Activated naive CD8-positive, alpha-beta T cell treated with anti-CD3 and anti-CD28 coated beads for 36 hours (primary cell): ENCODE measurements at regions not wholly inside any gene's neighbourhood (a gene's known extent, or its start where the extent isn't known, plus 50 kb on each side); places are given as distances from the start of the nearest gene placed in this dataset.
"Not testable (repeated sequence)": the region's sequence is repeated elsewhere in the genome, so short reads cannot be mapped to it uniquely, and the experiment has no call there.

Source experiments
- DNase-seq: peaks from one replicate; pipeline ENCODE4 v3.0.0; 2021
- H3K27ac Mint-ChIP-seq: one replicate; pipeline ENCODE4 v1.8.0; 2022; ENCODE audit warnings: mild to moderate bottlenecking, moderate library complexity, mixed read lengths
- H3K27me3 Mint-ChIP-seq: one replicate; pipeline ENCODE4 v1.8.0; 2022; ENCODE audit warnings: mild to moderate bottlenecking, mixed read lengths
- H3K36me3 Mint-ChIP-seq: one replicate; pipeline ENCODE4 v1.8.0; 2021; ENCODE audit warnings: mild to moderate bottlenecking, mixed read lengths
- H3K4me1 Mint-ChIP-seq: one replicate; pipeline ENCODE4 v1.8.0; 2021; ENCODE audit warnings: mixed read lengths
- H3K4me3 Mint-ChIP-seq: one replicate; pipeline ENCODE4 v1.8.0; 2022; ENCODE audit warnings: mild to moderate bottlenecking, moderate library complexity, mixed read lengths
- H3K9me3 Mint-ChIP-seq: one replicate; pipeline ENCODE4 v1.8.0; 2022; ENCODE audit warnings: mixed read lengths

DNA sequence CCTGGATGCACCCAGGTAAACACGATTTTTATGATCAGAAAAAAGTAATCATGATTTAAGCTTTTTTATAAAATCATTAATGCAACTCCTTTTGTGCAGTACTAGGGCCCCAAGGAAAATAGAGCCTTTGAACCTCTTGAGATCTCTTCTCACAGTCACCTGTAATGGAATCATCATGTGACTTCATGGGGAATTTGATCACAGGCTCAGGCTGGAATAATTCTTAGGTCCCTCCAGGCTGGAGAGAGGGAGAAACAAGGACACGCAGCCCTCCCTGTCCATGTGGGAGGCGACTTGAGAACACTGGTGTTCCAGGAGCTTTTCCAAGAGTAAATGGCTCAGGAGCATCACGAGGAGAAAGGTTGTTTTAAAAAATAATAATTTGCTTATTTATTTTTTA is 156.1 kb downstream of the NUFIP1 start:
- Mint-ChIP-seq H3K27ac (no peak overlapping the region), H3K4me3 (no peak overlapping the region), H3K36me3 (no peaks in the 10 kb centered on the region), H3K9me3 (no peaks in the 10 kb centered on the region), H3K27me3 (peaks cover 3% of the 10 kb centered on the region), H3K4me1 (no peaks in the 10 kb centered on the region)
- no peak for DNase-seq

DNA sequence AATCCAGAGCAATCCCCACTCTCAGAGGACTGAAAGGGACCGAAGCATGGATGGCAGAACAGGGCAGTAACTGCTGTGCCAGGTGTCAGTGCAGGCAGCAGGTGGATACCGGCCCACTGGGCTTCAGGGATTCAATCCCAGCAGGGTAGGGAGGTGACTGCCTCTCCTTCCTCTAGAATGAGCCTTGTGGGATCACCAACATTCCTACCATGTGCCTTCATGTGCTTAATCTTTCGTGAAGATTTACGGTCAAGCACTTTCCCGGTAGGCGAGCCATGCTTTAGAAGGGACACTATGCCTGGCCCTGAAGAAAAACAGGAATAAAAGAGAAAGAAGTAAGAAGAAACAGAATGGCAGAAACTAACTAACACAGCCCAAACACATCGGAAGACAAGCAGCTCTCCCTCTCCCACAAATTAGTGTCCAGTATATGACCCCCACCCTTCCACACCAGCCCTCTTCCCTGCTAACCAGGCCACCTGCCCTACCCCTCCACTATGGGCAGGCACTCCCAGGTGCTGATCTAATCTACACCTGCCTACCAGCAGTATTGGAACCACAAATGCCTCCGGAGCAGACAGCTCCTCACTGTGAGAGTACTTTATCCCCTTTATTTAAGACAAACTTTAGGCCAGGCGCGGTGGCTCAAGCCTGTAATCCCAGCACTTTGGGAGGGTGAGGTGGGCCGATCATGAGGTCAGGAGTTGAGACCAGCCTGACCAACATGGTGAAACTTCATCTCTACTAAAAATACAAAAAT is 162.5 kb downstream of the NUFIP1 start:
- no peaks in the 10 kb centered on the region for H3K27me3 Mint-ChIP-seq

DNA sequence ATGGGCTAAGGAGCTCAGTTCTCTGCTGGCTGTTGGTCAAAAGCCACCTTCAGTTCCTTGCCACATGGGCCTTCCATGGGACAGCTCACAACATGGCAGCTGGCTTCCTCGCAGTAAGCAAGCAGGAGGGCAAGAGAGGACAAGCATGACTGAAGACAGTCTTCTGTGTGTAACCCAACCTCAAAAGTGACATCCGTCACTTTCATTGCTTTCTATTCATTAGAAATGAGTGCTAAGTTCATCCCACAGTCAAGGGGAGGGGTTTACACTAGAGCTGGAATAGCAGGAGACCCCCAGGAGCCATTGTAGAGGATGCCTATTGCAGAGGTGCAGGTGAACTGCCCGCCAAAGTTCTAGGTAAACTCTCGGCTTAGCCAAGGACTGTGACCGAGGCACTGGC is 163.3 kb downstream of the NUFIP1 start:
- DNase-seq, result no peak
- H3K27ac Mint-ChIP-seq, result no peak overlapping the region
- H3K4me3 Mint-ChIP-seq, result no peak overlapping the region
- no peaks in the 10 kb centered on the region for H3K9me3 Mint-ChIP-seq
- no peaks in the 10 kb centered on the region for H3K27me3 Mint-ChIP-seq
- H3K4me1 Mint-ChIP-seq, result no peaks in the 10 kb centered on the region
- no peaks in the 10 kb centered on the region for H3K36me3 Mint-ChIP-seq

More for the DNA sequence above, 162.5 kb downstream of the NUFIP1 start:
- H3K9me3 Mint-ChIP-seq, result no peaks in the 10 kb centered on the region
- no peak overlapping the region for H3K4me3 Mint-ChIP-seq
- no peak for DNase-seq
- no peaks in the 10 kb centered on the region for H3K4me1 Mint-ChIP-seq
- H3K36me3 Mint-ChIP-seq, result no peaks in the 10 kb centered on the region
- H3K27ac Mint-ChIP-seq, result no peak overlapping the region

DNA sequence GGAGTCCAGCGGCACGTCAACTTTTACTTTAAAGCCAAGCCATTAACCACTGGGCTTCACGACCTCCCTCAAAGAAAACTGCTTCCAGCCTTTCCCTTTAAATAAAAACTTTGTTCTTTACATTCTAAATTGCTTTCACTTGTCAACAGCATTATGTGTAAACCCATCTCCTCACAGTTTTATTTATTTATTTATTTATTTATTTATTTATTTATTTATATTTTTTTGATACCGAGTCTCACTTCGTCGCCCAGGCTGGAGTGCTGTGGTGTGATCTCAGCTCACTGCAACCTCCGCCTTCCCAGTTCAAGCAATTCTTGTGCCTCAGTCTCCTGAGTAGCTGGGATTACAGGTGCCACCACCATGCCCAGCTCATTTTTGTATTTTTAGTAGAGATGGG is 165.7 kb downstream of the NUFIP1 start:
- H3K27me3 Mint-ChIP-seq, H3K36me3 Mint-ChIP-seq, H3K27ac Mint-ChIP-seq, H3K4me3 Mint-ChIP-seq, DNase-seq, H3K9me3 Mint-ChIP-seq: not testable (repeated sequence)
- H3K4me1 Mint-ChIP-seq, result peaks cover 13% of the 10 kb centered on the region

DNA sequence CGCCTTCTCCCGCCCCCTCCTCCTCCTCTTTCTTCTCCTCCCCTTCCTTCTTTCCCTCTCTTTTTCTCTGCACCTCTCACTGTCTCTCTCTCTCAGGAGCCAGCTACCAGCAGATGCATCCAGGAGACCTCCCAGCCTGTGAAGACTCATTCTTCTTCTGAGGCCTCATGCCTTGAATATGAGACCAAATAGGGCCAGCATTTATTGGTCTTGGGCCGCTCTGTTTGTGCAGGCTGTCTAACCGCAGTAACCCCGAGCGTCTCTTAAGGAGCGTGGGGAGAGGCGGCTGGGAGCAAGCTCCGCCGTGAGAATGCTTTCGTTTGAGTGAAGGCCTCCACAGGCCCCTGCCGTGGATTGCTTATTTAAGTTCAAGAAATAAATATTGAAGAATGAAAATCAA is 167.0 kb downstream of the NUFIP1 start:
- H3K4me1 Mint-ChIP-seq, result peaks cover 15% of the 10 kb centered on the region
- DNase-seq, result no peak
- H3K27me3 Mint-ChIP-seq, result peaks cover 9% of the 10 kb centered on the region
- H3K9me3 Mint-ChIP-seq, result no peaks in the 10 kb centered on the region
- no peak overlapping the region for H3K27ac Mint-ChIP-seq
- no peak overlapping the region for H3K4me3 Mint-ChIP-seq
- no peaks in the 10 kb centered on the region for H3K36me3 Mint-ChIP-seq

DNA sequence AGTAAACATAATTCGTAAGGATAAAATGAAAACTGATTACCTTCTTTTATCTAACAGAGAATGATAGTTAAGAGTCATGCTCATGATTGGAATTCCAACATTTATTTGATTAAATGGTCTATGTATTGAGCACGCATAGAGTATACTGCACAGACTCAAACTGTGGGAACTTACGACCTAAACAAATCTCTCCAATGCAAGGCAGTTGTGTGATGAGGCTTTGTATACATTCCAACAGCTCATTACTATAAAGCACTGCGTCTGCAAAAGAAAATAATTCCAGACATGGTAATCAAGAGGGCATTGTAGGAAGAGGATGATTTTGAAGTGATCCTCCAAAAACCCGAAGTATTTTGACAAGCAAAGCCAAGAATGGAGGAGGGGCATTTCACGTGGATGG is 169.5 kb downstream of the NUFIP1 start:
- Mint-ChIP-seq H3K4me1 (peaks cover 23% of the 10 kb centered on the region), H3K36me3 (no peaks in the 10 kb centered on the region), H3K27ac (no peak overlapping the region), H3K9me3 (no peaks in the 10 kb centered on the region), H3K4me3 (no peak overlapping the region), H3K27me3 (peaks cover 14% of the 10 kb centered on the region)
- no peak for DNase-seq

DNA sequence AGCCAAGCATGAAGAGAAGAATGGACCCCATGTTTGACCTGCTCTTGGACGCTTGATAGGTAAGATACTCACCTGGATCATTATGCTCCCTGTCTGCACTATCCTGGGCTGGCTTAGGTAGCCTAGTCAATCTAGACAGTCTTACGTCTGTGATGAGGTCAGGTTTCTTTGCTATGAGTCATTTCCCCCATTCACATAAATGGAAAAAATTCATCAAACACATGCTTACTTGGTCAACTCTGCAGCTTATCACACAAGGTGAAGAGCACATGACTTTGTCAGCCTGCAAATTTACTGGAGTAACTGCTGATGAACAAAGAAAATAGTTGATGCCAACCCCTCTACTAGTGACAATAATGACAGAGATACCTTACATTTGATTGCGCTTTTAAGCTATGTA is 170.0 kb downstream of the NUFIP1 start:
- no peak overlapping the region for H3K4me3 Mint-ChIP-seq

DNA sequence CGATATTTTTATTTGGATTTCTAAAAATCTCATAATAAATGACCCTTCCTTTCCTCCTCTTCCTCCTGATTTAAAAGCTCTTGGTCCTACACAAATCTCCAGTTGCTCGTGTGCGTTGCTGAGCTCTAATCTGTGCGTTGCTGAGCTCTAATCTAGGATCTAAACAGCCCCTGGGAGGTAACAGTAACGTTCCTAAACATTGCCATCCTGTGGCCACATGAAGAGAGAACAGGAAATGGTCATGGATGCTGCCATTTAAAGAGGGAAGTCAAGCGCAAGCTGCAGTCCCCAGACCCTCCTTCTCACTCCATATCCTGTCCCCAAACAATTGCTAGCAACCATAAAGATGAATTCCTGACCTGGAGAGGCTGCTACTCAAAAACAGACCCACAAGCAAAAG is 170.8 kb downstream of the NUFIP1 start:
- Mint-ChIP-seq H3K9me3 (no peaks in the 10 kb centered on the region), H3K36me3 (no peaks in the 10 kb centered on the region), H3K27ac (no peak overlapping the region), H3K4me1 (peaks cover 23% of the 10 kb centered on the region), H3K4me3 (no peak overlapping the region), H3K27me3 (peaks cover 21% of the 10 kb centered on the region)
- DNase-seq, result no peak

More for the DNA sequence above, 170.0 kb downstream of the NUFIP1 start:
- Mint-ChIP-seq H3K27ac (no peak overlapping the region), H3K9me3 (no peaks in the 10 kb centered on the region), H3K27me3 (peaks cover 15% of the 10 kb centered on the region), H3K4me1 (peaks cover 23% of the 10 kb centered on the region), H3K36me3 (no peaks in the 10 kb centered on the region)
- peak; percentile 8 for DNase-seq

DNA sequence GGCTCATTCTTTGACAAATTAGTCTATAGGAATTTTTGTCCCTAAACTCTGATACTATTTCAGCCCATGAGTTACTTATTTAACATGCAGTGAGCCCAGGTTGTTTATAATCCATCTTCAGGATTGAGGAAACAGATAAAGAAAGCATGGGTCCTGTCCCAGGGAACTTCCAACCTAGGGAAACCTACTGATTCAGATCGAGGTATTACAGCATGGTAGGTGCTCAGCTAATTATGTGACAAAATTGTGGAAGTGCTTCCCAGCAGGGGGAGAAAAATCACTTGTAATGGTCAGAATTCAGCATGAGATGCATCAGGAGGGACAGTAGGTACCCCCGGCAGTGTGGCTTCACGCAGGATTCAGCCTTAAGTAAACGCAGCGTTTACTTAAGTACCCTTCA is 171.3 kb downstream of the NUFIP1 start:
- Mint-ChIP-seq H3K27me3 (peaks cover 22% of the 10 kb centered on the region), H3K4me3 (no peak overlapping the region), H3K27ac (no peak overlapping the region), H3K9me3 (no peaks in the 10 kb centered on the region), H3K36me3 (no peaks in the 10 kb centered on the region), H3K4me1 (peaks cover 23% of the 10 kb centered on the region)
- DNase-seq, result no peak

DNA sequence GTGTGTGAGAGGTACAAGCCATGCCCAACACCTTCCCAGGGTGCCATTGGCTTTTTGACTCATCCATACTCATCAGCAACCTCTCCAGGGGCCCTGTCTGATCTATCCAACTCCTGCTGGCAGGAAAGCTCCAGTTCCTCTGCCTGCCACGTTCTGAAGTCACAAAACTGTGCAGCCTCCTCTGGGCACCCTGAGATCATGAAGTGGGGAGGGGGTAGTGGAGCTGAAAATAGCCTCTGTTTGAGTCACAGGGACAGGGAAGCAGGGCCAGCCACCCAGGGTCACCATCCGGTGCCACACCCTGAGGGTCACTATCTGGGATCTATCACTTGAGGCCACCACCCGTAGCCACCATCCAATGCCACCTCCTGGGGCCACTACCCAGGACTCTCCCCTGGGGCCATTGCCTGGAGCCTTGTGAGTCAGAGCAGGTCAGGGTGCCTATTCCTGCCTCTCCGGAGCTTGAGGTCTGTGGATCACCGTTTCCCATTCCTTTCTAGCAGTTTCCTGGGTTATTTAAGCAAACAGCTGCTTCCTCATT is 172.1 kb downstream of the NUFIP1 start:
- no peak overlapping the region for H3K27ac Mint-ChIP-seq
- no peaks in the 10 kb centered on the region for H3K9me3 Mint-ChIP-seq
- peaks cover 23% of the 10 kb centered on the region for H3K4me1 Mint-ChIP-seq
- H3K36me3 Mint-ChIP-seq, result no peaks in the 10 kb centered on the region
- DNase-seq, result no peak
- no peak overlapping the region for H3K4me3 Mint-ChIP-seq
- peaks cover 25% of the 10 kb centered on the region for H3K27me3 Mint-ChIP-seq

DNA sequence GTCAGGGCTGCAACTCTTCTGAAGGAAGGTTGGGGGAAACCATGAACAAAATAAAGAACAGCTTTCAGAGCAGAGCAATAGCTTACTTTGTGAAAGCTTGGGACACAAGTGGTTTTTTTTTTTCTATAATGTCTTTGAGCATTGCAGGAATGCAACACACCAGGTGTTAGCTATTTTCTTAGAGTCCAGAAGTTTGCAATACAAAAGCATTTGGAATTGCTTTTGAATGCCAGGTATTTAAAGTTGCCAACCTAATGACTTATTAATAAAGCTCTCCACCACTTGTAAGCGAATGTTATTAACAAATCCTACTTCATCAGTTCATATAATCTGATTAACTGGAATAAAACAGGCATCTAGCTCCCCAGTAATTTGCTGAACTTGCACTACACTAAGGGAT is 172.6 kb downstream of the NUFIP1 start:
- no peaks in the 10 kb centered on the region for H3K9me3 Mint-ChIP-seq
- no peaks in the 10 kb centered on the region for H3K36me3 Mint-ChIP-seq
- H3K27me3 Mint-ChIP-seq, result peaks cover 30% of the 10 kb centered on the region
- H3K4me1 Mint-ChIP-seq, result peaks cover 23% of the 10 kb centered on the region
- H3K27ac Mint-ChIP-seq, result no peak overlapping the region
- DNase-seq, result no peak
- H3K4me3 Mint-ChIP-seq, result no peak overlapping the region

DNA sequence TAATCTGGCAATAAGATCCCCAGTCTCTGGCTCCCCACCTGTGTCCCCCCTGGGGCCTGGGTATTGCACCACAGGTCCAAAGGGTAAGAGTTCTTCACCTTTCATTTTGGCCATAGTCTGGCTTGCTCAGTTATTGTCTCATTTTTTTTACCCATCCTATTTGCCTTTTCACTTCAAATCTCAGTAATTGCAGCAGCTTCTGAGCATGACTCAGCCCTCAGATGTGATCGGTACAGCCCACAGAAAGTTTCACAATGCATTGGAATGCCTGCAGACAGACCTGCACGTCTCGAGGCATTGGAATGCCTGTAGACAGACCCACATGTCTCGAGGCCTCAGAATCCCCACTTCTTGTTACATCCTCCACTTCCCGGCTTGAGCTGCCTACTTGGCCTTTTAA is 173.6 kb downstream of the NUFIP1 start:
- Mint-ChIP-seq H3K4me3 (no peak overlapping the region), H3K9me3 (no peaks in the 10 kb centered on the region), H3K27me3 (peaks cover 30% of the 10 kb centered on the region), H3K36me3 (no peaks in the 10 kb centered on the region), H3K4me1 (peaks cover 23% of the 10 kb centered on the region), H3K27ac (no peak overlapping the region)
- peak; percentile 27 for DNase-seq

DNA sequence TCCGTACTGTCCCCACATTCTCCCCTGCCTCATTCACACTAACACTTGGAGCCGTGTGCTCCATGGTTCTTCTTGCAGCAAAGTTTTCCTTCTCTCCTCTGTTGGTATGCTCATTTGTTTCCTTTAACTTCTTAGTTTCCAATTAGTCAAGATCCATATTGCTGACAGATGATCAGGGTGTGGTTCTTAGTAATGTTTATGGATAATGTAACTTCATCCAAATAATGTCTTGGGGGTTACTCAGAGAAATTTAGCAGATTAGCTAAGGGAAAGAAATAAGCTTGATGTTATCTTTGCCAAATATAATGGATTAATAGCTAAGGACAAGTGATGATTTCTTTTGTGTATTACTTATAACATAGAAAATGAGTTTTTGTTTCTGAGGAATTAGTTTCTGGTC is 174.4 kb downstream of the NUFIP1 start:
- Mint-ChIP-seq H3K27me3 (peaks cover 29% of the 10 kb centered on the region), H3K4me1 (peaks cover 23% of the 10 kb centered on the region), H3K9me3 (no peaks in the 10 kb centered on the region), H3K4me3 (no peak overlapping the region), H3K36me3 (no peaks in the 10 kb centered on the region), H3K27ac (no peak overlapping the region)
- DNase-seq, result no peak

DNA sequence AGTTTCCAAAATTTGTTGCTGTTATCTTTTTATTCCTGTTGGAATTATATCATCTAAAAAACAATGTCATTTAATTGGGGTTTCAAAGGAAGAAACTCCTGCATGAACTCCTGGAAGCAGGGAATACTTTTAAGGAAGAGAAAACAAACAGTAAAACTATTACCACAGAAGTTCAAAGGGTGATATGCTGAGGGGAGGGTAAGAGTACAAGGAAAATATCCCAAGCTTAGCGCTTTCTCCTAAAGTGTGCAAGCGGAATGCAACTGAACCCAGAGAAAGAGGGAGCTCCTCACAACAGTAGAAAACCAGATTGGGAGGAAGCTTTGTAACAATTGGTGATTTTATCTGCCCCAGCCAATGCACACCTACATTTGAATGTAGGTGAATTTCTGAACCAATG is 175.1 kb downstream of the NUFIP1 start:
- Mint-ChIP-seq H3K36me3 (no peaks in the 10 kb centered on the region), H3K4me1 (peaks cover 17% of the 10 kb centered on the region), H3K4me3 (no peak overlapping the region), H3K9me3 (no peaks in the 10 kb centered on the region), H3K27me3 (peaks cover 28% of the 10 kb centered on the region), H3K27ac (no peak overlapping the region)
- DNase-seq, result no peak

DNA sequence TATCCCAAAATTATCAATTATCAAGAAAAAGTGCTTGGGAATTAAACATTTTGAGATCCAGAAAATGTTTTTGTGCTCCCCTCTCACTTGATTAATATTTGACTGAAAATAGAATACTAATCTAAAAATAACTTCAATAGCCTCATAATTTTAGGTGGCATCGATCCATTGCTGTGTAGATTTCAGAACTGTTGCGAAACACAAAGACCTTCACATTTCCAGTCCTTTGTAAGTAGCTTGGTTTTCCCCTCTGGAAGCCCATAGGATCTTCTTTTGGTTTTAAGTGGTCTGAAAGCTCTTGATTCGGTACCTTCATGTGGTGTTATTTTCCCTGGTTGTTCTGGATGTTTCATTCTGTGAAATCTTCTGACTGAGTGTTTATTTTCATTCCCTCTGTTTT is 176.5 kb downstream of the NUFIP1 start:
- Mint-ChIP-seq H3K4me1 (peaks cover 8% of the 10 kb centered on the region), H3K4me3 (no peak overlapping the region), H3K27me3 (peaks cover 29% of the 10 kb centered on the region), H3K36me3 (no peaks in the 10 kb centered on the region), H3K27ac (no peak overlapping the region), H3K9me3 (no peaks in the 10 kb centered on the region)
- DNase-seq, result no peak
